Bone marrow (tissue), 2 donors: ENCODE measurements at regions not wholly inside any gene's neighbourhood (a gene's known extent, or its start where the extent isn't known, plus 50 kb on each side); places are given as distances from the start of the nearest gene placed in this dataset.

Source experiments
- DNase-seq, 2 donors: peaks; one replicate each; lab custom pipeline; 2025; lab: John Stamatoyannopoulos, UW

DNA sequence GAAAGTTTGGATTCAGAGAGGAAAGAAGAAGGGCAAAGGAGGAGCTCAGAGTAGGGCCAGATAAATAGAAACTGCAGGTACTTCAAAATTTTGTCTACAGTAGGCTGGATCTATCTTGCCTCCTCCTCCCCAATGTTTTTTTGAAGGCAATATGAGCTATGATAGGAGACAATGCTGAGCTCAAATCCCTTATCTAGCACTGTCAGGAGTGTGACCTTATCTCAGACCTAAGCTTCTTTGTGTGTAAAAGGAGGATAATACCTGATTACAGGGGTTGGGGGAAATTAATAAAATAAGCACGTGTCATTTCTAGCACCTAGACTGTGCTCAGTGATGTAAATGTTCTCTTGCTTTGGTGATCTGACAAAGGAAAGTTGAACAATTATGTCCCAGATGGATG, 137.8 kb upstream of the CD180 start:
- no peak for DNase-seq

DNA sequence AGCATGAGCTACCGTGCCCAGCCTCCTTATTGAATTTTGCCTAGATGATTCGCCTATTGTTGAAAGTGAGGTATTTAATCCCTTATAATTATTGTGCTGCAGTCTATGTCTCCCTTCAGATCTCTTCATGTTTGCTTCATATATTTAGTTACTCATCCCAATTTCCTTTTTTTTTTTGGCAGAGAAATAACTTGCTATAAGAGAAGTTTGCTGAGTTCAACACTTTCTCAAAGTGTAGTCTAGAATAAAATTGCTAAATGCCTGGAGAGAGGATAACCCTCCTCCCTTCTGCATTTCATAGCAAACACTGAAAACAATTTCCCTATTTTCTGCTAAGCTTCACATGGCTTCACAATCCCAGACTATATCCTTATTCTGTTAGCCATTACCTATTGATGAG, 136.6 kb upstream of the CD180 start:
- DNase-seq = no peak

DNA sequence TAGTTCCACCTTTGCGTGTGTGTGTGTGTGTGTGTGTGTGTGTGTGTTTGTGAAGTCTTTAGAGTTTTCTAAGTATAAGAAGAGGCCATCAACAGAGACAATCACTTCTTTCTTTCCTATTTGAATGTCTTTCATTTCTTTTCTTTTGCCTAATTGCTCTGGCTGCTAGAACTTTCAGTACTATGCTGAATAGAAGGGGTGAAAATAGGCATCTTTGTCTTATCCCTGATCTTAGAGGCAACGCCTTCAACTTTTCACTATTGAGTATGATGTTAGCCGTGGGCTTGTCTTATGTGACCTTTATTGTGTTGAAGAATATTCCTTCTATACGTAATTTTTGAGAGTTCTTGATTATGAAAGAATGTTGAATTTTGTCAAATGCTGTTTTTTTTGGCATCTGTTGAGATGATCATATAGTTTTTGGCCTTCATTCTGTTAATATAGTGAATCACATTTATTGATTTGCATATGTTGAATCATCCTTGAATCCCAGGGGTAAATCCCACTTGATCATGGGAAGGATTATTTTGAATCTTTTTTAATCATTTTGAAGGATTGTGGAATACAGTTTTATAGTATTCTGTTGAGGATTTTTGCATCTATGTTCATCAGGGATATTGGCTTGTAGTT, 134.8 kb upstream of the CD180 start:
- DNase-seq = no peak

DNA sequence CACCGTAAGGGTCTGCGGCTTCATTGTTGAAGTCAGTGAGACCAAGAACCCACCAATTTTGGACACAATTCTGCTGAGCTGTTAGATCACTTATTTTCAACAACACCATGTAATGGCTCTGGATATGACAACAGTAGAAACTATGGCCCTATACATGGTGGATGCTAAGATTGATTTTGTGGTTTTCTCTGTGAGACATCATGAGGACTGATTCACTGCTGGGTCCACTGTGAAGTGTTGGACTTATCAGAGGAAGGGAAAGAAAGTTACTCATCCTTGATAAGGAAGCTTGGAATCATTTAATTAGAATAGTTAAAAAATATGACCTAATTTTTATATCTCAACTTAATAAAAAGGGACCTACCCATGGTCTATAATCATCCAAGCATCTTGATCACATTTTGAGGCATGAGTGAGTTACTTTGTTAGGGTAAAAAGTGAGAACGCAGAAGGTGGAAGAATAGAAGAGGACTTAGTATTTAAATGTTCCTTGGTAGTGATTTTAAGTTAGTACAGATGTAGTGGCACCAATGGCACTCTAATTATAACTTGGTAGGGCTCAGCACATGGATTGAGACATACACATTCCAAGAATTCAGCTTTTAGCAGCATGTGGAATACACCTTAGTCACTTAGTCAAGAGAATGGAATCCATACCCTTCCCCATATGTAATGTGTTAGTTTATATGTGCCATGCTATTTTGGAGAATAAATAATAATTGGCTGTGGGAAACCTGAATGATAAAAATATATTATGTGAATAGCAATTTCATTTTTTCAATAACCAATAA, 123.5 kb upstream of the CD180 start:
- no peak for DNase-seq

DNA sequence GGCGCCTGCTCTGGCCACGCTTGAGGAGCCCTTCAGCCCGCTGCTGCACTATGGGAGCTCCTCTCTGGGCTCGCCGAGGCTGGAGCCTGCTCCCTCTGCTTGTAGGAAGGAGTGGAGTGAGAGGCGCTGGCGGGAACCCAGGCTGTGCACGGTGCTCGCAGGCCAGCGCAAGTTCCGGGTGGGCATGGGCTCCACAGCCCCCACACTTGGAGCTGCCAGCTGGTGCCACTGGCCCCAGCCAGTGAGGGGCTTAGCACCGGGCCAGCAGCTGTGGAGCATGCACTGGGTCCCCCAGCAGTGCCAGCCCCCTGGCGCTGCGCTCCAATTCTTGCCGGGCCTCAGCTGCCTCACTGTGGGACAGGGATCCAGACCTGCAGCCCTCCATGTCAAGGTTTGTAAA, 122.1 kb upstream of the CD180 start:
- no peak for DNase-seq

DNA sequence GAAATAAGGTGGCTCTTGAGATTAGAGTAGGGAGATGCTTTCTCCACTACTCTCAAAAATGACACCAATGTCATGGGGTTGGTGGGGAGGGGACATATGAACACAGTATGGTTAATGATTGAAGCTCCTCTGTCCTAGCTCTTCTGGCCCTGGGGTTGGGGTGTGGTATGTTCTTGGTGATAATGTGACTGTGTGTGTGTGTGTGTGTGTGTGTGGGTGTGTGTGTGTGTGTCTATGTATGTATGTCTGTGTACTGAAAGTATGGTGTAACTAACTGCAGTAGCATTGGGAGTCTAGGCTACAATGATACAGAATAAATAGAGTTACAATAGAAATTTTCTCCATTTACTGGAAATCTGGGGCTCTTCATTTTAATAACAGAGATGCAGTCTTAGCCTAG, 121.0 kb upstream of the CD180 start:
- no peak for DNase-seq

DNA sequence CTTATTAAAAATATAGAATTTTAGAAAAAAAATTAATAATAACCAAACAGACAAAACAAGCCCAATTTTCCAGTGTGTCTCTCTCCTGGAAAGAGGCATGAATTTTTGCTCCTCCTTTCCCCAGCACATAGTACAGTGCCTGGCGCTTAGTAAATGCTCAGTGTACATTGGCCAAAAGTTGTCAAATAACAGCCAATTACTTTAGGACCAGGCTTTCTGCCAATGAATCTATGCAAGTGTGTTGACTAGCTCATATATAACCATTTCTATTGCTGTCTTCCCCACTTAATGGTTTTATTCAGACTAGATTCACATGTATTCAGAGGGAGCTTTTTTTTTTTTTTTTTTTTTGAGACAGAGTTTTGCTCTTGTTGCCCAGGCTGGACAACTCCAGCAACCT, 120.1 kb upstream of the CD180 start:
- DNase-seq = no peak

DNA sequence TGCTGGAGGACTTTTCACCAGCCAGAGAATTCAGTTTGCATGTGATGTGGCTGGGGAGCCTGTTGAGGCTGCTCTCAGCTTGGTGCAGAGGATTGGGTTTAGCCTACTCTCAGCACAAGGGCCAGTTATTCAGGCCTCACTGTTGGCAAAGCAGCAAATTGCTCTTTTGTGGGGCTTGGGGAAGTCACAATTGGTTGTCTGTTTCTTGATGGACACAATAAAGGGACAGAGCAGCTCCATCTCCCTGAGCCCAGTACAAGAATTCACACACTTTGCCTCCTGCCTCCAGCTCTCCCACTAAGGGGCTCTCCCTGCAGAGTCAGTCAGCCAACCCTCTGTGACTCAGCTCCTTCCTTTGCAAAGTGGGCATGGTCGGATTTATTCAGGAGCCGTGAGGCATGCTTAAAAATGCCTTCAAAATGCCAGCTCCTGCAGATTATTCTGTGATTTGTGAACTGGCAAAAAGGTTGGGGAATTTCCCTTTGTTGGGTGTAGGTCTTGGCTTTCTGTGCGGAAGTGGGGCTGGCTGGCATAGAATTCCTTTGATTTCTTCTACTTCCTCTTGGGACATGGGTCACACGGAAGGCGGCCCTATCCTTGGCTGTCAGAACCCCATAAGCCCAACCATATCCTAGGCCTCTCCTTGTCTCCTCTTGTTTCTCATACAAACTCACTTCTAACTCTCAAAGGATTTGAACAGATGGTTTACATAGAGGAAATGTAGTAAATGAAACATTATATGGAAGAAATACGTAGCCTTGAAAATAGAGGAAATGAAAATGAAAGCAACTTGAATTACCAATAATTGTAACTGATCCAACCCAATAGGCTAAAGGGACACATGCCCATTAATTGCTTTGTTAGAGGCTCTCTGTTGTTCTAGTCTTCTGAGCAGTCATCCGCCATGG, 118.7 kb upstream of the CD180 start:
- DNase-seq = peak in 1 of 2 donors; percentile 4

DNA sequence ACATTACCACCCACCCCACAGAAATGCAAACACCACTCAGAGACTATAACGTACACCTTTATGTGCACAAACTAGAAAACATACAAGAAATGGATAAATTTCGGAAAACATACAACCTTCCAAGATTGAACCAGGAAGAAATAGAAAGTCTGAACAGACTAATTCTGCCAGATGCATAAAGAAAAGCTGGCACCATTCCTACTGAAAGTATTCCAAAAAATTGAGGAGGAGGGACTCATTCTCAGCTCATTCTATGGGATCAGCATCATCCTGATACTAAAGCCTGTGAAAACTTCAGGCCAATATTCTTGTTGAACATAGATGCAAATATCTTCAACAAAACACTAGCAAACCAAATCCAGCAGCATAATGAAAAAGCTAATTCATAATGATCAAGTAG, 115.1 kb upstream of the CD180 start:
- no peak for DNase-seq

DNA sequence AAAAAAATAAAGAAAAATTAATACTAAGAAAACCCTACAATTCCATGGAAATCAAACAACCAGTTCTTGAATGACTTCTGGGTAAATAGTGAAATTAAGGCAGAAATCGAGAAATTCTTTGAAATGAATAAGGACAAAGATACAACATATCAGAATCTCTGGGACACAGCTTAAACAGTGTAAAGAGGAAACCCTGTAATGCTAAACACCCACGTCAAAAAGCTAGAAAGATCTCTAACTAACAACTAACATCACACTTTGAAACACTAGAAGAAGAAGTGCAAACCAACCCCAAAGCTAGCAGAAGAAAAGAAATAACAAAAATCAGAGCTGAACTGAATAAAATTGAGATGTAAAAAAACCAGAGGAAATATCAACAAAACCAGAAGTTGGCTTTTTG, 114.6 kb upstream of the CD180 start:
- no peak for DNase-seq

DNA sequence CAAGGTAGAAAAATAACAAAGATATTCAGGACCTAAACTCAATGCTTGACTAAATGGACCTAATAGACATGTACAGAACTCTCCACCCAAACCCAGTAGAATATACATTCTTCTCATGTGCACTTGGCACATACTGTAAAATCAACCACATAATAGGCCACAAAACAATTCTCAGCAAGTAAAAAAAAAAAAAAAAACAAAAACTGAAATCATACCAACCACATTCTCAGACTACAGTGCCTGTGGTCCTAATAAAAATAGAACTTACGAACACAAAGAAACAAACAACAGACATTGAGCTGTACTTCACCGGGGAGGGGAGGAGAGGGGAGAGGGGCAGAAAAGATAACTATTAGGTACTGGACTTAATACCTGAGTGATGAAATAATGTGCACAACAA, 114.1 kb upstream of the CD180 start:
- no peak for DNase-seq

DNA sequence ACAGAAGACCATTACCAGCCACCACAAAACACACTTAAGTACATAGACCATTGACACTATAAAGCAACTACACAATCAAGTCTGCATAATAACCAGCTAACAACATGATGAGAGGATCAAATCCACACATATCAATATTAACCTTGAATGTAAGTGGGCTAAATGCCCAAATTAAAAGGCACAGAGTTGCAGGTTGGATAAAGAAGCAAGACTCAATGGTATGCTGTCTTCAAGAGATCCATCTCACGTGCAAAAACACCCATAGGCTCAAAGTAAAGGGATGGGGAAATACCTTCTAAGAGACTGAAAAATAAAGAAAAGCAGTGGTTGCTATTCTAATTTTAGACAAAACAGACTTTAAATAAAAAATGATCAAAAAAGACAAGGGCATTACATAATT, 113.6 kb upstream of the CD180 start:
- DNase-seq = no peak

DNA sequence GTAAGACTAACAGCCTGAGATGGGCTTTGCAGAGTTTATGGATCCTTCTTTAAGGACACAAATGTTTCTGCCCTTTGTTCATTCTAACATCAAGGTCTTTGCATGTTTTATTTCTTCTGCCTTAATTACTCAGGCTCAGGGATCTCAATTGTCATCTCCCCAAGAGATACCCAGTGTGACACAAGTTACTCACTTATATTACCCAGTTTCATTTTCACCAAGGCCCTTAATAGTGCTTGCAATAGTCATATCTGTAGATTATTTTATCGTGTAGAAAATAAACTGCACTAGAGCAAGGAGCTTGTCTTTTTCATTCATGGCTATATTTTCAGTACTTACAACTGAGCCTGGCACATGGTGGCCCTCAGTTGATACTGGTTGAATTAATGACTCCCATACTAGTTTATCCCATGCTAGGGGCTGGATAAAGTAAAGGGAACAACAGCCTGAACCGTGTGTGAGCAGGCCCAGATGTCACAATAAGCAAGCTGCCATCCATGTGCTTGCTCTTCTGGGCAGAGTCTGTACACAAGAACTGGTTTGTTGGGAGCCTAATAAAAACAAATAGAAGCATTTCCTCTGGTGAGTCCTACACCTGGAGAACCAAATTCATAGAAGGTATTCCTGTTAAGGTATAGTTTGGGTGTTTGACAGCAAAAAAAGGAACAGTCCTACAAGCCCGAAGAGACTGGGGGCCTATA, 112.5 kb upstream of the CD180 start:
- no peak for DNase-seq

DNA sequence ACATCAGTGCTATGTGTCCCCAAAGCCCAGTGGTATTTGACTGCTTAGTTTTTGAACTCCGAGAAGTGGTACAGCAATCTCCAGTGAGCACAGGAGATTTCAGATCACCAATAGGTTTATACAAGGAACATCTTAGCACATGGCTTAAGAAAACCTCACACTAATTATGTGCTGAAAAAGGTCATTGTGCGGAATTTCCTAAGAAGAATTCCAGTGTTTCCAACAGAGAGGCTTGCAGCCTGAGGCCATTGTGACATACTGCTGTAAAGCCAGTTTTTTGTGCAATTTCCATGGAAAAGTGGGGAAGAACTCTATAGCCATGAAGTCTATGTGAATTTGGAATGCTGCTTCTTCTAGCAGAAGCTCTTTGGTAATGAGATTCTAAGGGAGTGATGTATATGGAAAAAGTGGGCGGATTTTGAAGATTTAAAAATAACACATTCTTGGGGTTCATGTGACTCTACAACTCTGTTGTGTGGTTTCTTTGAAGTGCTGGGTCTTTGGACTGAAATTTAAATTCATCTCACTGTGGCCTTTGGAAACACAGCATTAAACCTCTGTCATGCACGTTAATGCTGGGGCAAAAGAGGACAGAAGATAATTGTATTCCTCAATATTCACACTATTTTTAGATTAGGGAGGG, 110.5 kb upstream of the CD180 start:
- no peak for DNase-seq

DNA sequence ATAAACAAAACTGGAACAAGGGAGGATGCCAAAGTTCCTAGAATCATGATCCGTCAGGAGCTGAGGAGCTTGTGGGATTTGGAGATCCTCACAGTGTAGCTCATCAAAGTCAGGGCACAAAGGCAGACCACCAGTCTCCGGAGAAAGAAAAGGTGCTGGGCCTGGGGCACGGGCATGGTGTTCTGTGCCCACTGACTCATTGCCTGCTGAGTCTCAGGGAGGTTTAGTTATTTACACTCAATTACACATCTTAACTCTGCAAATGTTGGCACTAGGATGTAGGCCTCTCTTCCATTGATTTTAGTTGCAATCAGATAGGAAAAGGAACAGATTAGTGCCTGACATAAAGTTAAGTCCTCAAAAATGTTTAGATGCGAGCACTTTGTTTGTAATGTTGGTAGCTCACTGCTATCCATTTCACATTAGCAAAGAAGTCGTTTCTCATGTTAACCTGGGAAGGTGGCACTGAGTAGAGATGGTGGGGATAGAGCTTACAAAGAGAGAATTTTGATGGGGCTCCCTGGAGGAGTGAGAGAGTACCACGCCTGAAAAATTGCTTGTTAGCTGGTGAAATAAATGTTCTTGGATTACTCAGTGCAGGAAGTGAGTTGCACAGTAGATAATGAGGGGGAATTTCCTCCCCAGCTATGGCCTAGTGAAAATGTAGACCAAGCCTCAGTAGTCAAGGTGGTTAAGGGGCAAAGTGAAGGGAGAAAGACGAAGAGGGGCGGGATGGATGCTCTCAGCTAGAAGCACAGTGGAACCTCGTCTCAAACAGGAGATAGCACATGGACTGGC, 109.5 kb upstream of the CD180 start:
- DNase-seq = peak in 1 of 2 donors; percentile 58

DNA sequence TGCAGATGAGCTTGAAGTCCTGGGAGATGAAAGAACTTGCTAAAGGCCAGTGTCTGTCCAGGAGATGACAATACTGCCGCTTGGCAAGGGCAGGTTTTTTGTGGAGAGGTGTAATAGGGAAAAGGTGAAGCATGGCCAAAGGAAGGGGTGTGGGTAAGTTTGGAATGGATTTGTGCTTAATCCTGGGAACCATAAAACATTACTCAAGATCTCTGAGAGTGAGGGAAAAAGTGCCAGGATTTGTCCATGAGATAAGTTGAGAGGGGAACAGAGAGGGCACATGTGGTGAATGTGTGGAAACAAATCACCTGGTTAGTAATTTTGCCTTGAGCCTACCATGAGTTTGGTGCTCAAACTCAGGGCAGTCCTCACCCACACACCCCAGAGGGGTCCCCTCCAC, 108.8 kb upstream of the CD180 start:
- no peak for DNase-seq

DNA sequence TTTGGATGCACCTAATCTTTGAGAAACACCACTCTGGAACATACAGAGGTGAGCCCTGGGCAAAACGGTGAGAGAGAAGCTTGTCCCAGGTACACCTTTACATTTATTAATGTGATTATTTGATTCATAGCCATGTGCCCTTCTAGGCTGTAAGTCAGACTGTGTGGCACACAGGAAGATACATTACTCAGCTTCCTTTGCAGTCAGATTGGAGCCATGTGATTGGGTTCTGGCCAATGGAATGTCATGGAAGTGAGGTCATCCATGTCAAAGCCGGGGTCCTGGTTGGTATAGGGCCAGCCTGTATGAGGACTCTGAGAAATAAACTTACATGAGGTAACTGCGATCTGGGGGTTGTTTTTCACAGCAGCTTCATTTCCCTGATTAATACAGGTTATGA, 106.8 kb upstream of the CD180 start:
- DNase-seq = no peak

DNA sequence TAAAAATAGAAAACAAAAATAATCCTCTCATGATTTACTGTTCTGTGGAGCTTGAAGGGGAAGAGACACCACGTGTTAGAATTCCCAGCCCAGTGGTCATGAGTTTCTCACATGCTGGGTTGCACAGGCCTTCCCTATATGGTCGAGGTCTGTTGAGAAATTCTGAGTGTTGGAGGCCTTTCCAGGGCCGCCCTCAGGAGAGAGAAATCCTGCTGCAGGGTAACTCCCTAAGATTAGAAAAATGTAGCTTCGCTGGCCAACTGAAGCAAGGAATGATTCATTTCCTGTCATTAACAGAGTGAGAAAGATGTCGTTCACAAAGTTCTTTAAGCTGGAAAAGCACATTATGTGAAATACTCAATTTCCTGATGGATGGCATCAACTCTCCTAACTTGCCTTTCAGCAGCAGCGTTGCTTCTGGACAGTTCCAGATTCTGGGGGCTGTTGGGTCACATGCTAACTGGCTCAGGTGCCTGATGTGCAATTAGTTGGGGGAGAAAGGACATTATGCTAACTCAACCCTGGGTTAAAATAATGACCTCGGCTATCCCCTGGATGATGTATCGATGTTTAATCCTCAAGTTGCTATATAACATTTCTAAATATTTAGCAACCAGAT, 104.8 kb upstream of the CD180 start:
- peak in 1 of 2 donors; percentile 26 for DNase-seq

DNA sequence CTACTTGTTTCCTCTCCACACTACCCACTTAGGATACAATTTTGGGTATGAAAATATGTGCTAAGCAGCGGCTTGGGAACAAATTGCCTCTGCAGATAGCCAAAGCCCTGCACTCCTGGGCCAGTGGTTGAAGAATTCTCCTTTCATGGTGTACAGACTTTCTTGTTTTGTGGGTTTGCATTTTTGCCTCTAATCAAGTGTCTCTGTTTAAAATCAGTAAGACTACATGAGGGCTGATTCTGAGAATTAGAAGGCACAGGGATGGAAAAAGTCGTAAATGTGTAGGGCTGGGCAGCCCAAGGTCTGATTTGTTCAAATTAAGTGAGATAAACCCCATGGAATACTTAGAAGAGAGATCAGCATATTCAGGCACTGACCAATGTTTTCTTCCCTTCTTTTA, 103.7 kb upstream of the CD180 start:
- DNase-seq = no peak

DNA sequence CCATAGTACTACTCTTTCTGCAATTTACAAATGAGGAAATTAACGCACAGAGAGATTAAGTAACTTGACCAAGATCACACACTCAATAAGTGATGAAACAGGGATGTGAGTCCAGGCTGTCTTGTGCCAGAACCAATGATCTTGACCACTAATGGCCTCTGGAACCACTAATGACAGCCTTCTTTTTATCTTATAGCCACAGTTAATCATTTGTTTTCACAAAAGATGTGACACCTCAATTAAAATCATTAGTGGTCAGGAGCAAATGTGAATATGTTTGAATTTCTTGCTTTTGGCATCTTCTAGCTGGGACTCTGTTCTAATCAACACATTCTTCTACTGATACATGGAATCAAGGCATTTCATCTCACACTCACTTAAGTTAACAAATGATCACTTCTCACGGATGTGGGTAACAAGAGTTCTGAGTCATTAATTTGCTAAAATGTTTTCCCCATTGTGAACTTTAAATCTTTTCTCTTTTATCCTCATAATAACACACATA, 102.7 kb upstream of the CD180 start:
- DNase-seq = no peak
